Right atrium auricular region (tissue), 2 donors: ENCODE measurements at regions not wholly inside any gene's neighbourhood (a gene's known extent, or its start where the extent isn't known, plus 50 kb on each side); places are given as distances from the start of the nearest gene placed in this dataset.

ENCODE experiments used
- DNase-seq: peaks from one replicate; pipeline ENCODE4 v3.0.0-alpha.2; 2019; ENCODE audit warnings: low spot score
- H3K27ac ChIP-seq, 2 donors: fragments of 200-600 bp; sonication (generic); 1 replicate in 1 of 2; 2 replicates in 1 of 2; pipeline ENCODE4 v1.5.1; 2016 to 2019
- H3K27me3 ChIP-seq, 2 donors: fragments of 200-600 bp; sonication (generic); one replicate each; pipeline versions ENCODE4 v1.5.1 to v1.6.0; 2017 to 2019
- H3K36me3 ChIP-seq: fragments of 200-600 bp; sonication (generic); one replicate; pipeline ENCODE4 v1.5.1; 2016
- H3K4me1 ChIP-seq, 2 donors: fragments of 200-600 bp; sonication (generic); one replicate each; pipeline versions ENCODE4 v1.5.1 to v1.6.0; 2017 to 2019
- H3K4me3 ChIP-seq, 2 donors: fragments of 200-600 bp; sonication (generic); 1 replicate in 1 of 2; 2 replicates in 1 of 2; pipeline ENCODE4 v1.5.1; 2017 to 2019; ENCODE audit warnings: mild to moderate bottlenecking in 1 of 2, moderate library complexity in 1 of 2
- H3K9me3 ChIP-seq, 2 donors: fragments of 200-600 bp; sonication (generic); one replicate each; pipeline ENCODE4 v1.5.1; 2019
- CTCF ChIP-seq, 2 donors: fragments of 200-600 bp; sonication (generic); IDR thresholded peaks; one replicate each; pipeline ENCODE4 v1.5.1; 2019; ENCODE audit warnings: antibody characterized with exemption in 2 of 2

DNA sequence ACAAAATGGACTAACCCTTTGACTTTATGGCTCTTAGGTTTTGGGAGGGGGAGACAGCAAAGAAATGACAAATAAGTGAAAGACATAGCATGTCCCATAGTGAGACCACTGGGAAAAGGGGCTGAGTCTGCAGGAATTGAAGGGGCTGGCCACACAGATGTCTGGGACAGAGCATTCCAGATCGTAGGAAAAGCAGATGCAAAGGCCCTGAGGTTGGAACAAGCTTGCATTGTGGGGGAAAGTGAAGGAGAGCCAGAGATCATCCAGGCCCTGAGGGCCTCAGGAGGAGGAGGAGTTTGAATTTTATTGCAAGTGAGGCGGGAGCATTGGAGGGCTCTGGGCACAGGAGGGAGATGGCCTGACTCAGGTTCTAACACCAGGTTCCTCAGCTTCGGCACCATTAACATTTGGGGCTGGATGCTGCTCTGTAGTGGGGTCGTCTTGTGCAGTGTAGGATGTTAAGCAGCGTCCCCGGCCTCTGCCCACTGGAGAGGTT is 97.5 kb downstream of the CEBPB start:
- no peaks in the 10 kb centered on the region for H3K9me3 ChIP-seq
- H3K36me3 ChIP-seq = no peaks in the 10 kb centered on the region
- H3K27ac ChIP-seq = no peak overlapping the region
- peaks cover 0 to 65% of the 10 kb centered on the region in 2 donors for H3K4me1 ChIP-seq
- no peak for TF ChIP-seq CTCF (IDR thresholded peaks at IDR 0.05)
- no peaks in the 10 kb centered on the region for H3K27me3 ChIP-seq
- H3K4me3 ChIP-seq = no peak overlapping the region
- DNase-seq = no peak

DNA sequence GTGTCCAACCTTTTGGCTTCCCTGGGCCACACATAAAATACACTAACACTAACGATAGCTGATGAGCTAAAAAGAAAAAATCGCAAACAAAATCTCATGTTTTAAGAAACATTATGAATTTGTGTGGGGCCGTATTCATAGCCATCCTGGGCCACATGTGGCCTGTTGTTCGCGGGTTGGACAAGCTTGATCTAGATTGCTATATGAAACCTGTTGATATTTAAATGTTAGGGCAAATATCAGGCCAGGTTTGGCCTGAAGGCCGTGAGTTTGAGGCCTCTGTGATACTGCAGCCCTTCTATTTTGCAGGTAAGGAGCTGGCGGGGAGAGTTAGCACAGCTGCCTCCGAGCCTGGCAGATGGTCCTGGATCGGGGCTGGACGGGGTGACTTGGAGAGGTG is 99.0 kb downstream of the CEBPB start:
- Histone ChIP-seq H3K9me3 (no peaks in the 10 kb centered on the region), H3K4me1 (peaks cover 0 to 52% of the 10 kb centered on the region in 2 donors), H3K27me3 (no peaks in the 10 kb centered on the region), H3K4me3 (no peak overlapping the region), H3K27ac (no peak overlapping the region), H3K36me3 (no peaks in the 10 kb centered on the region)
- DNase-seq = no peak
- no peak for TF ChIP-seq CTCF (IDR thresholded peaks at IDR 0.05)

DNA sequence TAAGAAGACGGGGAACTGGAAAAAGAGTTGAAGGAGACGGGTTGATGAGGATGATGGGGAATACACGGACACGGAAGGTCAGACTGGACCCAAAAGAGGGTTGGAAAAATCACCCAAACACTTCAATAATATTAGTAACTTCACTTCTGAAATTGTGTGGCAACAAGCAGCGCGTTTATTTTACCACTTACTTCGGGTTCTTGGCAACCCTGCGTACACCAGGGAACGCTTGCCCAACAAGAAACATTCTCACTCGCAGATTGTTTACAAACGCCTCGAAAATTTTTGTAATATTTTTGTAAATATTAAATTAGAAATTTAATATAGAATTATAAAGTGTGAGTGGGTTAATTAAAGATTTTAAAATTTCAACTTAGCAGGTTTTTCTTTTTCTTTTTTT is 99.5 kb downstream of the CEBPB start:
- no peak for DNase-seq
- no peaks in the 10 kb centered on the region for H3K9me3 ChIP-seq
- H3K4me1 ChIP-seq = peaks cover 0 to 47% of the 10 kb centered on the region in 2 donors
- H3K27me3 ChIP-seq = no peaks in the 10 kb centered on the region
- no peak overlapping the region for H3K27ac ChIP-seq
- no peak for TF ChIP-seq CTCF (IDR thresholded peaks at IDR 0.05)
- H3K36me3 ChIP-seq = no peaks in the 10 kb centered on the region
- H3K4me3 ChIP-seq = no peak overlapping the region

GRCh38 chr20:50290808-50291207 is 100.2 kb downstream of the CEBPB start:
- Histone ChIP-seq H3K4me1 (peaks cover 0 to 43% of the 10 kb centered on the region in 2 donors), H3K27ac (no peak overlapping the region), H3K9me3 (no peaks in the 10 kb centered on the region), H3K27me3 (no peaks in the 10 kb centered on the region), H3K4me3 (no peak overlapping the region), H3K36me3 (no peaks in the 10 kb centered on the region)
- no peak for DNase-seq
- TF ChIP-seq CTCF (IDR thresholded peaks at IDR 0.05) = no peak

GRCh38 chr20:50291254-50292078 is 100.8 kb downstream of the CEBPB start:
- Histone ChIP-seq H3K4me1 (peaks cover 0 to 39% of the 10 kb centered on the region in 2 donors), H3K27ac (peak overlapping the region; percentile 68 to 73), H3K36me3 (no peaks in the 10 kb centered on the region), H3K4me3 (no peak overlapping the region), H3K9me3 (no peaks in the 10 kb centered on the region), H3K27me3 (no peaks in the 10 kb centered on the region)
- no peak for DNase-seq
- TF ChIP-seq CTCF (IDR thresholded peaks at IDR 0.05) = no peak
